OCI-LY3 (cell line): ENCODE measurements at regions not wholly inside any gene's neighbourhood (a gene's known extent, or its start where the extent isn't known, plus 50 kb on each side); places are given as distances from the start of the nearest gene placed in this dataset.

ENCODE experiments used
- H2AFZ ChIP-seq: fragments of 200-600, 300-600 bp; shearing (Covaris generic); 2 replicates; pipeline ENCODE4 v1.6.0; 2014; ENCODE audit warnings: antibody characterized with exemption, low read depth, low read length
- H3K27ac ChIP-seq: fragments of 200-600, 300-600 bp; sonication (generic); 2 replicates; pipeline ENCODE4 v1.5.1; 2014; ENCODE audit warnings: mild to moderate bottlenecking, low read length, moderate library complexity, mixed read lengths
- H3K27me3 ChIP-seq: fragments of 200-600, 300-600 bp; sonication (generic); 2 replicates; pipeline ENCODE4 v1.6.1; 2014; ENCODE audit warnings: low read depth, low read length, mixed read lengths
- H3K36me3 ChIP-seq: fragments of 200-600, 300-600 bp; sonication (generic); replicated peaks from 2 replicates; pipeline ENCODE3; 2014; ENCODE audit warnings: low read depth, low read length, mixed read lengths
- H3K4me1 ChIP-seq: fragments of 300-600, 200-600 bp; sonication (generic); 2 replicates; pipeline ENCODE4 v1.6.1; 2014; ENCODE audit warnings: low read length, mixed read lengths
- H3K4me2 ChIP-seq: fragments of 200-600, 300-600 bp; sonication (generic); 2 replicates; pipeline ENCODE4 v1.6.1; 2014; ENCODE audit warnings: low read length, mixed read lengths
- H3K4me3 ChIP-seq: fragments of 300-600, 200-600 bp; sonication (generic); 2 replicates; pipeline ENCODE4 v1.5.1; 2014; ENCODE audit warnings: antibody characterized with exemption, mild to moderate bottlenecking, low read length, moderate library complexity
- H3K79me2 ChIP-seq: fragments of 300-600, 200-600 bp; shearing (Covaris generic); 2 replicates; pipeline ENCODE4 v1.6.1; 2014; ENCODE audit warnings: mild to moderate bottlenecking, low read length, mixed read lengths
- H3K9ac ChIP-seq: fragments of 300-600, 200-600 bp; shearing (Covaris generic); 2 replicates; pipeline ENCODE4 v1.6.0; 2014; ENCODE audit warnings: mild to moderate bottlenecking, low read length, moderate library complexity
- H3K9me3 ChIP-seq: fragments of 200-600, 300-600 bp; shearing (Covaris generic); 2 replicates; pipeline ENCODE4 v1.6.1; 2014; ENCODE audit warnings: low read length, mixed read lengths; ENCODE audit not compliant: insufficient read depth
- H4K20me1 ChIP-seq: fragments of 200-600, 300-600 bp; sonication (generic); 2 replicates; pipeline ENCODE4 v1.6.1; 2016; ENCODE audit warnings: low read length, mixed read lengths; ENCODE audit not compliant: insufficient read depth
- CTCF ChIP-seq: fragments of 200-600, 300-600 bp; sonication (generic); IDR thresholded peaks from 2 replicates; pipeline ENCODE4 v1.5.1; 2014; ENCODE audit warnings: antibody characterized with exemption, low read length, low read depth
- EZH2phosphoT487 ChIP-seq: fragments of 200-600 bp; shearing (Covaris generic); IDR thresholded peaks from 2 replicates; pipeline ENCODE4 v1.6.1; 2018; ENCODE audit warnings: antibody characterized with exemption, mixed run types, low read depth

GRCh38 chr18:30929718-30930117 lies 112.8 kb downstream of the DSC3 start:
- TF ChIP-seq CTCF (no peak), EZH2phosphoT487 (no peak)
- H3K36me3 ChIP-seq = no peaks in the 10 kb centered on the region
- no peak overlapping the region for H3K9ac ChIP-seq
- no peaks in the 10 kb centered on the region for H3K9me3 ChIP-seq
- H3K27ac ChIP-seq = no peak overlapping the region
- H3K4me3 ChIP-seq = no peak overlapping the region
- no peak overlapping the region for H3K4me2 ChIP-seq
- no peaks in the 10 kb centered on the region for H3K79me2 ChIP-seq
- H3K4me1 ChIP-seq = peaks cover 3% of the 10 kb centered on the region; the same call in 1 of the 2 replicates
- H2AFZ ChIP-seq = no peak overlapping the region
- H3K27me3 ChIP-seq = no peaks in the 10 kb centered on the region
- H4K20me1 ChIP-seq = no peaks in the 10 kb centered on the region

- Histone ChIP-seq H4K20me1 (no peaks in the 10 kb centered on the region), H3K9me3 (no peaks in the 10 kb centered on the region), H3K4me1 (peaks cover 3% of the 10 kb centered on the region; the same call in 1 of the 2 replicates), H3K4me2 (no peak overlapping the region), H3K4me3 (no peak overlapping the region), H3K36me3 (no peaks in the 10 kb centered on the region), H3K9ac (no peak overlapping the region), H3K27ac (no peak overlapping the region), H3K27me3 (no peaks in the 10 kb centered on the region), H3K79me2 (no peaks in the 10 kb centered on the region), H2AFZ (no peak overlapping the region)
- TF ChIP-seq CTCF (no peak), EZH2phosphoT487 (no peak)
Observed at GRCh38 chr18:30929065-30929464, 113.5 kb downstream of the DSC3 start.

DNA sequence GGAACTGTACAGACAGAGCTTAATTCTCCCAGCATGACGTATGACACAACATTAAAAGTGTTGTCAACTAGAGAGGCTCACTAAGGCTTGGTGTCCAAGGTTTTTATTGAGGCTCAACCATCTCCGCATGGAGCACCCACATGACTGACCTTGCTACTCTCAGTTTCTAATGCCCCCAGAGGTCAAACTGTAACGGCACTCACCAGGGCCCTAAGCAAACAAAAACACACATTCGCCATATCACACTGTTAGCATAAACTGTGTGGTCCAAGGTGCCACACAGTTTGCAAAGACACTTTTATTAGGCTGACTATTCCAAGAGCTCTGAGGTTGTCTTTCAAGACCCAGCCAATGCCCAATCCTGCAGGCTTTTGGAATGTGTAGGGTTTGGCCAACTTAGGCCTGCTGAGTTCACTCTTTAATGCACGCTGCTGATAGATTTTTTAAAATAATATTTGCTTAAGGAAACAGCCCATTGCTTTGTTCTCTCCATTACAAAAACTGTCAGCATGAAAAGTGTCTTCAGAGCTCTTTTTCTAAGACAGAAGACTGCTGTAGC lies 114.9 kb downstream of the DSC3 start:
- Histone ChIP-seq H3K36me3 (no peaks in the 10 kb centered on the region), H3K27me3 (no peaks in the 10 kb centered on the region), H3K4me2 (no peak overlapping the region), H4K20me1 (no peaks in the 10 kb centered on the region), H2AFZ (no peak overlapping the region), H3K79me2 (no peaks in the 10 kb centered on the region), H3K4me3 (no peak overlapping the region), H3K9ac (no peak overlapping the region), H3K4me1 (peaks cover 3% of the 10 kb centered on the region; the same call in 1 of the 2 replicates), H3K9me3 (no peaks in the 10 kb centered on the region), H3K27ac (no peak overlapping the region)
- TF ChIP-seq CTCF = no peak
- TF ChIP-seq EZH2phosphoT487 = no peak

DNA sequence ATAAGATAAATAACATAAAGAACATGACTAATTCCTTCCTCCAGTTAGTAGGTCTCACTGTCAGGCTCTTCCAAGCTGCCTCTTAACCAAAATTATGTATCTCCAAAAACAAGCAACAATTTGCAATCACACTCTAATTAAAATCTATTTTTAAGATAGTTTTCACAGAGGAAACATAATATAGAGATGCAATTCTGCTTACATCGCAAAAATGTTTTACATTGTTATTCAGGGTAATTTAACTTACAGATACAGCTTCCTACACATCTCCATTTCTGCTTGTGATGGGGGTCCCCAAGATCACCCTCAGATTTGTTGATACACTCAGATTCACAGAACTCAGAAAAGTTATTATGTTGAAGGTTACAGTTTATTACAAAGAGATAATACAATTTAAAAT lies 115.5 kb downstream of the DSC3 start:
- Histone ChIP-seq H2AFZ (no peak overlapping the region), H3K4me3 (no peak overlapping the region), H3K4me2 (no peak overlapping the region), H3K9me3 (no peaks in the 10 kb centered on the region), H3K27ac (no peak overlapping the region), H3K9ac (no peak overlapping the region), H3K27me3 (no peaks in the 10 kb centered on the region), H3K79me2 (no peaks in the 10 kb centered on the region), H3K4me1 (peaks cover 3% of the 10 kb centered on the region; the same call in 1 of the 2 replicates), H4K20me1 (no peaks in the 10 kb centered on the region), H3K36me3 (no peaks in the 10 kb centered on the region)
- TF ChIP-seq EZH2phosphoT487 (no peak), CTCF (no peak)
